DMS 273 treated with DMSO at 0.1 percent for 48 hours (cell line): ENCODE measurements at regions not wholly inside any gene's neighbourhood (a gene's known extent, or its start where the extent isn't known, plus 50 kb on each side); places are given as distances from the start of the nearest gene placed in this dataset.

Experiments
- DNase-seq: peaks from one replicate; lab custom pipeline; 2025; lab: John Stamatoyannopoulos, UW

- no peak for DNase-seq
Measured at GRCh38 chr1:187442603-187443002, 613.9 kb downstream of the PLA2G4A start.

DNA sequence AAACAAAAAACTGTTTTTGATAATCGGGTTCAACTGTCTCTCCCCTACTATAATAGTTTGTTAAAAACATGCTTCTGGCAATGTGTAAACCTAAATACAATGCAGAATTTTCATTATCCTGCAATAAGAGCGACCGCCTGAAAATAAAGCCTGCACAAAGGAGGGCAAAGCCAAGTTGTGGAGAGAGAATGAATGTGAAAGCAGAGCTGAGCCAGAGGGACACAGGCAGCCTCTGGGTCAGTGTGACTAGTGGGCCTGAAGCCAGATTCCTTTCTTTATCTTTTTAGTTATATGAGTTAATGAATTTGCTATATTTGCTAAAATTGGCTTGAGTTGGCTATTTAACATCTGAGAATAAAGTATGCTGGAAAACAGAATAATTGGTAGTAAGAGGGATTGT, 615.2 kb downstream of the PLA2G4A start:
- no peak for DNase-seq

DNA sequence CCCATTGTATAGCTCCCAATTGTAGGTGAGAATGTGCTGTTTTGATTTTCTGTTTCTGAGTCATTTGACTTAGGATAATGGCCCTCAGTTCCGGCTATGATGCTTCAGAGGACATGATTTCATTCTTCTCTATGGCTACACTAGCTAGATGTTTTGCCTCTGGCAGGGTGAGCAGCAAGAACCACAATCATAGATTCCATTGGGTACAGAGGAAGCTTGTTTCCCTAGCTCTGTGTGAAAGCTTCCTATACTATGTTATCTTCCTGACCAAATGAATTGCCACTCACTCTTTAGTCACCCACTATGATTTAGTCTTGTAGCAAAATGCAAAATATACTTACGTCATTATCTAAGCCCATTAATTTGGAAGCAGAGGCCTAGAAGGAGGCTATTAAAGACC, 616.3 kb downstream of the PLA2G4A start:
- no peak for DNase-seq

DNA sequence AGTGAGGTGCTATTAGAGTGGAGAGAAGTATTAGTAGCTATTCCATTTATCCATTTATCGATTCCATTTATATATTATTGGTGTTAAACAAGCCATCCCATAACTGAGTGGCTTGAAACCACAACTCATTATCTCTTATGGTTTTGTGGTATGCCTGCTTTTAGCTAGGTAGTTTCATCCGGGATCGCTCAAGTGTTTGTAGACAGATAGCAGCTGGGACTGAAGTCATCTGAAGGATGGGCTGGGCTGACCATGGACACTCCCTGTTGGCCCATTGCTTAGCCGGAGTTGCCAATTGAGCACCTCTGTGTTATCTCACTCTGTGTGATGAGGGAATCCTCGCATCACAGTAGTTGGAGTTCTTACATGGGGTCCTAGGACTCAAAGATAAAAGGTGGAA, 622.5 kb downstream of the PLA2G4A start:
- DNase-seq = no peak

DNA sequence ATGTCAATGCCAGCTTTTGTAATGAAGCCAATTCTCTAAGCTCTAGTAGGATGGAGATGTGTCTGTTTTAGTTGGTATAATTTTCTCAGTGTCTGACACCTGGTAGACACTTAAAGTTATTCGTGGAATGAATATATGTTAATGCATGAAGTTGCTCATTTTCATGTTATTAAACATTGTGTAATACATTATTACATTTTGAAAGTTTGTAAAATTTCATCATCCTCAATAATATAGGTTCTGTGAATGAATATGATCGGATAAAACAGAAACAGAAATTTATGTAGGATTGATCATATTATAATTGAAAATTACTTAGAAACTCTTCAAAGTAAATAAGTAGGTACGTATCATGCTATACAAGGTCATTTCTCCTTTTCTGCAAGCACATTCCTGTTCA, 625.3 kb downstream of the PLA2G4A start:
- DNase-seq = no peak

DNA sequence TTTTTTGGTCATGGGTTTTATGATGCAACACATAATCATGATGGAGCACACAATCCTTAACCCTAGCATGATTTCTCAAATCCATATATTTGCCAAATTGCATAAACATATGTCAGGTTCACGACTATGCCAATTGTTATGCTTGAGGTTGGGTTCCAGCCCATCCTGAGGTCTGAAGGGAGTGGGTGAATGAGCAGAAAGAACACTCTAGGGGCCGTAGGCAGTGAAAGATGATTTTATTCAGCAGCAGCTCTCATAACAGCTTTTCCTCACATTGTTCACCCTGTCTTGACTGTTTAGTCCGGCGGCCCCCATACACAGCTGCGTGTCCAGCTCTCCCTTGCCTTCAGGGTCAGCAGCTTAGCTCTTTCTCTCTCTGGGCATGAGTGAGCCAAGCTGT, 627.7 kb downstream of the PLA2G4A start:
- DNase-seq = no peak

DNA sequence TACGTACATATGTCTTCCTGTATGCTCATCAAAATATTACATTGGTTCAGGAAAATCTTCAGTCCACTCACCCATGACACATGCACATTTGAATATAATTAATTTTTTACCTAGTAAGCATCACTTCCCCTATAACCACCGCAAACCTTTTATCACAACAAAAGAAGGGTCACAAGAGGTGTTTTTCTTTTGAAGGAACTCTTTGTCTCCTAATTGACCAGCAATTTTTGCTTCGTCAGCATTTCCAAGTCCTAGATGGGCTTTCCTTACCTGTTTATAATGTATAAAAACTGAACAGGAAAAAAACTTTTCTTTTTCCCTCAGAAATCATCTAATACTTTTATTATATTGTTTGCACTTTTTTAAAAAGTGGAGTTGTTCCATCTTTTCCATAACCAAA, 631.3 kb downstream of the PLA2G4A start:
- no peak for DNase-seq

DNA sequence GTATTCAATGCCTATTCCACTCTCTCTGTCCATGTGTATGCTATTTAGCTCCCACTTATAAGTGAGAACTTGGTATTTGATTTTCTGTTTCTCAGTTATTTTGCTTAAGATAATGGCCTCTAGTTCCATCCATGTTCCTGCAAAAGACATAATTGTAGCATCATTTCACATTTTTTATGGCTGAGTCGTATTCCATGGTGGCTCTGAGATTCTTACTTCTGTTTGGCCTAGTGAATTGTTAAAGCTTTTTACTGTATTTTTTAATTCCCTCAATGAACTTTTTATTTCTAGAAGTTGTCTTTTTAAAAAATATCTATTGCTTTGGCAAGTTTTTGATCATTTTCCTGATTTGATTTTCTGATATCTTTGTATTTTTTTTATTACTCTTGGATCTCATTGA, 635.6 kb downstream of the PLA2G4A start:
- no peak for DNase-seq

DNA sequence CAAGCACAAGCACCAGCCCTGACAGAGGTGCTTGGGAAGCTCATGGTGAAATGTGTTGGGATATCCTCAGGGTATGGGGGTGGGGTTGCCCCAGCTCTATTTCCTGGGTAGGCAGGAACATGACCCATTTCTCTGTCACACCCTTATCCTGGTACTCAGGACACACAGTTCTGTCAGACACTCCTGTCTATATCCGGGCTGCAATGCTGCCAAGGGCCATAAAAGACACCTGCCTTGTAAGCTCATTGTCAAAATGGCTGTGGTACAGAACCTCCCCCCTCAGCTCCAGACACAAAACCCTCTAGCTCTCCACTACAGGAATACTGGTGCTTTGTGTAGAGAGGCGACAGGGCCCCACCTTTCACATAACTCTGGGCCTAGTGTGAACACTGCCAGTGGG, 636.7 kb downstream of the PLA2G4A start:
- DNase-seq = no peak

DNA sequence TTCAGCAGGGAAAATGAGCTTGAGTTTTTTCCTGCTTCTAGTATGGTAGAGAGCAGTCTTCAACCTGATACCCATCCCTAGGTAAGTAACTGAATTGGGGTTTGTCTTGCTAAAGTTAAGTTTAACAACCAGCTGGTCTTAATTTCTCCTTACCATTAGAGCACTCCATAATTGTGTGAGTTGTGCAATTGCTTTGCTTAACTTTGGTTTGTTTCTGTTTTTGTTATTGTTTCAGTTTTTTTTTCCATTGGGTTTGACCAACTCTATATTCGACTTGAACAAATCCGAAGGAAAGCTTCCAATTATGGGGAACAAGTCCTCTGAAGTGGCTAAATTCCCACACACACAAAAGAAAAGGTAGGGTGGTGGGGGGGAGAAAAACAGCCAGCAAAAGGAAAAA, 641.1 kb downstream of the PLA2G4A start:
- no peak for DNase-seq

DNA sequence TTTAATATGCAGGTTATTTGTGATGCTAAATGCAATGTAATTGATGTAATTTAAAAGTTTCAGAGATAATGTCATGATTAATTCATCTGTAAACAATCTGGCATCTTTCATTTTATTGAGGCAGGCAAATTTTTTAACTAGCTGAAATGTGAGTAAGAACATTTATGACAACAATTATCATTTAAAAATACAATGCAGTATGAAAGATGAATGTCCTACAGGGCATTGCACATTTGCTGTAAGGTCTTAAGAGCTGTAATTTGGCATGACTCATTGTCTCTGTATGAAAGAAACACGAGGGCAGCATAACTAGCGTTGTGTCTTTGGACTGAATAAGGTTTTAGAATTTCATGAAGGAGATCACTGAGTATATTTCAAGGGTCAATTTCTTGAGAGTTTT, 642.8 kb downstream of the PLA2G4A start:
- DNase-seq = no peak

GRCh38 chr1:187474336-187474735, 645.6 kb downstream of the PLA2G4A start:
- peak; percentile 62 for DNase-seq

DNA sequence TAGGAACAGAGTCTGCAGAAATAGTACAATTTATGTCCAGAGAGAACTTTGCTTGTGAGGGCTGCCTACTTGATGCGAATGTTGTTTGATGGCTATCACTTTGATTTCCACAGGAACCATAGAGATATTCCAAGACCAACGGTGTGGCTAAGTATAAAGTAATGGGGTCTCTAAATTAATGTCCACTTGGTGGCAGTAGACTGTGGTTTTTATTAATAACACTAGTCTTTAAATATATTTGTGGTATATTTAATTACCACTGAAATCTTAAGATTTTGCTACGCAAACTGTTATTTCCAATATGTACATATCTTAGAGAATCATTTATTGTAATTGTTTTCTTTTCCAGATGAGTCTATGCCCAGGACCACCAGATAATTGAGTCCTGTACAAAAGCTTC, 647.9 kb downstream of the PLA2G4A start:
- DNase-seq = no peak

- no peak for DNase-seq
Measured at GRCh38 chr1:187477103-187477502, 648.4 kb downstream of the PLA2G4A start.

- no peak for DNase-seq
Measured at GRCh38 chr1:187477535-187477934, 648.8 kb downstream of the PLA2G4A start.

DNA sequence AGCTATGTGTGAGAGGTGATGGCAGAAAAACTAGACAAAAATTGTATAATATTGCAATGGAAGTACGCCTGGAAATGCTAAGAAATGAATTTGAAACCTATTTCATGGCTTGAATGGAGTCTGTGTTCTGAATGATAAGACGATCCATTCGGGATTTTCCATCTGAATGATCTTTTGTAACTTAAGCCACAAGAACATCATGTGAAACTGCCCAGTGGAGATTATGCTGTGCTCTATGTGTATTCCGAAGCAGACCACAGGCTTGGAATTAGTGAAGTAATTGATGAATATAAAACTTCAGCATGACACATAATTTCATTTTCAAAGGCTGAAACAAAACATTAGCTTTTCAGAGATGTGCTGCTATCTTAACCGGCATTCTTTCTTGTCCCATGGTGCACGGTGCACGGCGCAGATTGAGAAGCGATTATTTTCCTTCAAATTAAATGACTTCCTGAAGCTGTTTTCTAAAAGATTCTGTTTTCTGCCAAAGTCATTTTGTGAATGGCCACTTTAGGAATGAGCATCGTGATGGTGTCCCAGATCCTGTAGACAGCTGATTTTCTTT, 652.9 kb downstream of the PLA2G4A start:
- no peak for DNase-seq

DNA sequence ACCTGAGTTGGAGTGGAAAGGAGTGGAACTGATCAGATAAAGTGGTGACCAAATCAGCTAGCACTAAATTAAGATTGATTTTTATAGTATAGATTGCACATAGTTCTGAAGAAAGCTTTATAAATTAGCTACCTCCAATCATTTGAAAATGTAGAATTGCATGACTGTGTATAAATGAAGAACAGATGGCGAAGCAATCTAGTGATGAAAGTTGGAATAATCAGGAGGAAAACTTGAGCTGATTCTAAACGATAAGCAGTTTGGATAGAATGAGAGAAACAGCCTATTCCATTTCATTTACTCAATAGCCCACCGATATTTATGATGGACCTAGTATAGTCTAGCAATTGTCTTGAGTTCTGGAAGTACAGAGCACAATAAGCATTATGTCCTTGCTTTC, 661.5 kb downstream of the PLA2G4A start:
- peak; percentile 67 for DNase-seq

GRCh38 chr1:187491082-187491720, 662.5 kb downstream of the PLA2G4A start:
- peak; percentile 36 for DNase-seq

GRCh38 chr1:187498028-187498427, 669.3 kb downstream of the PLA2G4A start:
- no peak for DNase-seq

DNA sequence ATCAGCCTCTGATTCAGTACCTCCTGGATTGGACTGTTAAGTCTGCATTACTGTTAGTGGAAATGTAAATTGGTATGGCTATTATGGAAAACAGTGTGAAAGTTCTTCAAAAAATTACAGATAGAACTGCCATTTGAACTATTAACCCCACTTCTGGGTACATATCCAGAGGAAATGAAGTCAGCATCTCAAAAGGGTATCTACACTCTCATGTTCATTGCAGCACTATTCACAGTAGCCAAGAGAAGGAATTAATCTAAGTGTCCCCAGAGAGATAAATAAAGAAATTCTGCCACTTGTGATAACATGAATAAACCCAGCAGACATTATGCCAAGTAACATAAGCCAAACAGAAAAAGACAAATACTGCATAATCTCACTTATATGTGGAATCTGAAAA, 676.0 kb downstream of the PLA2G4A start:
- no peak for DNase-seq

DNA sequence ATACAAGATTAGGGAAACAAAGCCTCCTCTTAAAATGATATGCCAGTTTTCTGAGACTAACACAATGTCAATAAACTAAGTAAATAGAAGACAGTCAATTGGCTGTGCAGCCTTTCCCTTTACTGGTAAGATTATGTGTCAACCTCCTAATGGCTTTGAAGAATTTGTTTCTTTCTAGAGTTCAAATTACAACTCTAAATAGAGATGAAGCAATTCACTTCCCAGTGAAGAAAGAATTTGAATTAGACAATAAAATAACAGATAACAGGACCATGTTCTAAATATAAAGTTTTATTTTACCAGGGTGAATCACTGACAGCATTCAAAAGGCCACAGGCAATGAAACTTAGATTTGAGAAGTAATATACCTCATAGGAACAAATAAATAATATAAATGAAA, 680.3 kb downstream of the PLA2G4A start:
- no peak for DNase-seq

GRCh38 chr1:187513190-187513589, 684.4 kb downstream of the PLA2G4A start:
- DNase-seq = no peak

DNA sequence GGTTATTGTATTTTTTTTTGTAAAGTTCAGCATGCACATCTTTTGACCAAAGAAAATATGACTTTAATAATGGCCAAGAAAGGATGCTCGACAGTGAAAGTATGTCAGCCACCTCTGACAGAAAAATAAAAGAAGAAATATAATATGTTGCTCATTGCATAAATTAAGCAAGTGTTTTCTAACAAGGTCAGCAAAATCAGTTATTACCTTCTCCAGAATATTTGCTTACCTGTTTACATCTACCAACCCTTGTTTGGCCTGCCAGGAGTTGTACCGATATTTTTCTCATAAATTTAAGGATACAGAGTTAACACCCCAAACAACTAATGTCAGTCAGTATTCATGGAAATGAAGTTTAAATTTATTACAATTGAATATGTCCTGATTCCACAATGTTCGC, 685.4 kb downstream of the PLA2G4A start:
- DNase-seq = no peak

DNA sequence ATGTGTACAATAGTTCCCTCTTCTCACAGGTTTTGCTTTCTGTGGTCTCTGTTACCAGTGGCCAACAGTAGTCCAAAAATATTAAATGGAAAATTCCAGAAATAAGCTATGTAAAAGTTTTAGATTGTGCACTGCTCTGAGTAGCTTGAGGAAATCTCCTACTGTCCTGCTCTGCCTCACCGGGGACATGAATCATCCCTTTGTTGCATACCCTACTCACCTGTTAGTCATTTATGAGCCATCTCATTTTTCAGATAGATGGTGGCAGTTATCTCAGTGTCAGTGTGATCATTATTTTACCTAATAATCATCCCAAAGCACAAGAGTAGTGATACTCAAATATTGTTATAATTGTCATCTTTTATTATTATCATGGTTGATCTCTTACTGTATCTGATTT, 688.1 kb downstream of the PLA2G4A start:
- no peak for DNase-seq
